HG02885 (cell line): ENCODE measurements at regions not wholly inside any gene's neighbourhood (a gene's known extent, or its start where the extent isn't known, plus 50 kb on each side); places are given as distances from the start of the nearest gene placed in this dataset.

ENCODE experiments used
- ATAC-seq: cut with Tn5 transposase; IDR thresholded peaks from one replicate; pipeline ENCODE4 v1.9.1; 2021; ENCODE audit warnings: mild to moderate bottlenecking; ENCODE audit not compliant: unreplicated experiment, poor library complexity

GRCh38 chr14:51500776-51501175 lies 150.9 kb upstream of the FRMD6 start:
- no peak for ATAC-seq

- no peak for ATAC-seq
These were observed 150.0 kb upstream of the FRMD6 start for GRCh38 chr14:51501746-51502145.

GRCh38 chr14:51504669-51505068 lies 147.0 kb upstream of the FRMD6 start:
- no peak for ATAC-seq

- ATAC-seq = no peak
These were observed 144.2 kb upstream of the FRMD6 start for GRCh38 chr14:51507511-51507905.

GRCh38 chr14:51507906-51508511 lies 143.7 kb upstream of the FRMD6 start:
- ATAC-seq = no peak

- no peak for ATAC-seq
These were observed 140.4 kb upstream of the FRMD6 start for GRCh38 chr14:51511265-51511664.

- no peak for ATAC-seq
These were observed 139.4 kb upstream of the FRMD6 start for GRCh38 chr14:51512316-51512715.

GRCh38 chr14:51513281-51513680 lies 138.4 kb upstream of the FRMD6 start:
- ATAC-seq = no peak

- ATAC-seq = no peak
These were observed 137.8 kb upstream of the FRMD6 start for GRCh38 chr14:51513933-51514332.

- ATAC-seq = no peak
These were observed 136.1 kb upstream of the FRMD6 start for GRCh38 chr14:51515611-51516010.

GRCh38 chr14:51516706-51517395 lies 134.9 kb upstream of the FRMD6 start:
- no peak for ATAC-seq

- no peak for ATAC-seq
These were observed 133.4 kb upstream of the FRMD6 start for GRCh38 chr14:51518280-51518679.

- no peak for ATAC-seq
These were observed 133.0 kb upstream of the FRMD6 start for GRCh38 chr14:51518711-51519110.

GRCh38 chr14:51520087-51520486 lies 131.6 kb upstream of the FRMD6 start:
- no peak for ATAC-seq

GRCh38 chr14:51521764-51522163 lies 129.9 kb upstream of the FRMD6 start:
- no peak for ATAC-seq

- no peak for ATAC-seq
These were observed 128.5 kb upstream of the FRMD6 start for GRCh38 chr14:51523243-51523642.

GRCh38 chr14:51525739-51526138 lies 126.0 kb upstream of the FRMD6 start:
- no peak for ATAC-seq

- ATAC-seq = no peak
These were observed 124.6 kb upstream of the FRMD6 start for GRCh38 chr14:51527073-51527472.

- ATAC-seq = no peak
These were observed 122.0 kb upstream of the FRMD6 start for GRCh38 chr14:51529736-51530135.

- no peak for ATAC-seq
These were observed 118.5 kb upstream of the FRMD6 start for GRCh38 chr14:51533160-51533559.

- ATAC-seq = no peak
These were observed 117.7 kb upstream of the FRMD6 start for GRCh38 chr14:51533872-51534553.

- no peak for ATAC-seq
These were observed 117.1 kb upstream of the FRMD6 start for GRCh38 chr14:51534610-51535011.
